ENCODE measurements at regions not wholly inside any gene's neighbourhood (a gene's known extent, or its start where the extent isn't known, plus 50 kb on each side); places are given as distances from the start of the nearest gene placed in this dataset.
A peak's percentile ranks its signal among the peaks of the same experiment; 100 is the strongest.

DNA sequence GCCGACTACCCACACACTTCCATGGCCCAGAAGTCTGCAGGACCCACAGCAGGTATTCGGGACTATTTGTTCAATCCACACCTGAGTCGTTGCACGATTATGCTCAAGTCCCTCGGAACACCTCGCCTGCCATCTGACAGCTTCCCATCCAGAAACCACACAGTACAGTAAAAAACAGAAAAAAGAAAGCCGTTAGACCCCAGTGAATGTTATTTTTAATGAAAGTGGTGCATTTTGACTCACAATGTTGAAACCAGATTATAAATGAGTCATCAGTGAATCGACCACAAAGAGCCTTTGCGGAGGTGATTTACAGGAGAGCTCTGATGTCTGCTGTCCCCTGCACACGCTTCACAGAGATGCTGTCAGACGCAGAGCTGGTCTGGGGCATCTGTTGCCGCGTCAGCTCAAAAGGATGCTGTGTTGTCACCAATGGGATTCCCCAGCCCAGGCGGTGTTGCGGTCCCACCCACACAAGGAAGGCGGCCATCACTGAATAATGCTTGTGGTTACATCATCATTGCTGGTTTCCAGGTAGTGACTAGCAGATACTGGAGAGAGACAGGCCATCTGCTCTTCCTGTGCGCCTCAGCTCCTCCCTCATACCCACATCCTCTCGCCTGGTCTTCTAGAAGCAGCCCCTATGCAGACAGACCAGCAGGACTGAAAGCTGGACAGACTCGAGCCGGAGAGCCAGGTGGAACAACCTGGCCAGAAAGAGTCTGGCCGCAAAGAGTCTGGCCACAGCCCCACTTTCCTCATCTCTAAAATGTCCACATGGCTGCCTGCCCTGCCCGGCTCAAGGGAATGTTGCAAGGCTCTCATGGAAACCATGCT is 116.8 kb downstream of the TOMM20 start:
- peak; percentile 95 for DNase-seq (ENCODE audit: low read depth)

DNA sequence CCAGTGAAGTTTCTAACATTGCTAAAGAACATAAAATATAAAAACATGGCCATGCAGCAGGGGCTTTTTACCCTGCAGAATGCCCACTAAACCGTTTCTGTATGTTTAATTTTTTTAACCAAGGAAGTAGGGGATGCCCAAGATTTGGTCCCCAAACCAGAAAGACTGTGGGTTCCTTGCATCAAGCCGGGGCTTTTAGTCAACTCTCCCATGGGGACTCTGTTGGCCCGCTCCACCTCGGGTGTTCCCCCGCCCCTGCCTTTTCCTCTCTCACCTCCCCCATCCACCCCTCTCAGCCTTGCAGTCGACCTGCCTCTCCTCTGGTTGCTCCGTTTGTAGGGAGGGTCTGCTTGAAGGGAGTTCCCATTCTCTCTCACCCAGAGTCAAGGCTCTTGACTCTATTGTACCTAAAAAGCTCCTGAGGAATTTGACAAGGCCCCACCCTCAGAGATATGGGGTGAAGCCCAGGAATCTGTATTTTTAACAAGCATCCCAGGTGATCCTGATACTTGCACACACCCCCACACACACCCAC is 117.5 kb downstream of the TOMM20 start:
- peak; percentile 65 for DNase-seq (ENCODE audit: low read depth)

DNA sequence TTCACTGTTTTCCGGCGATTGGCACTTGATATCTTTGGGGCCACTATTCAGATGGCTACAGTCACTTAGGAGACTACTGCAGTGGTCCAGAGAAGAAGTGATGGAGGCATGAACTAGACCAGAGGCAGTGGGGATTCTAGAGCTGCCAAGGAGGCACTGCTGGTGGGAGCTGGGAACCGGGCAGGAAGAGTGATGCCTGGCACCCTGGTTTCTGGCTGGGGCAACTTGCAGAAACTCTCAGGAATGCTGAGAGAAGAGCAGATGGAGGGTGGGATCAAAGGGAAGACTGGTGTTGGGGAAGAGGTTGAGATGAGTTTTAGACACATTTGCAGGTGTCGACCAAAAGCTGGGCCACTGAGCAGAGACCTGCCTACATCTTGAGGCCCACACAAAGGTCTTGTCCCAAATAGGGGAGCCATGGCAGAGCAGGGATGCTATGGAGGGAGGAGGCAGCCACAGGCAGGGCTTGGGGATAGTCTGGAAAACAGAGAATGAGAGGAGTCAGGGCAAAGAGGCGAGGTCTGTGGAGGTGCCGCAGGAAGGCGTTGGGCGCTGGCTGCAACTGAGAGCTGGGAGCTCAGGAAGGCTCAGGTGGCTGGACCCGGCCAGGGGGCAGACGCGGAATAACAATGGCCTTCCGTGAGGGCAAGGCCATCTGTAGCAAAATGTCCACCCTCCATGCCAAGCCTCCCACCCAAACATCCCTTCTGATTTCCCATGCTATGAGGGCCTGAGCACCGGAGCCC is 118.9 kb downstream of the TOMM20 start:
- no peak for DNase-seq (ENCODE audit: low read depth)

DNA sequence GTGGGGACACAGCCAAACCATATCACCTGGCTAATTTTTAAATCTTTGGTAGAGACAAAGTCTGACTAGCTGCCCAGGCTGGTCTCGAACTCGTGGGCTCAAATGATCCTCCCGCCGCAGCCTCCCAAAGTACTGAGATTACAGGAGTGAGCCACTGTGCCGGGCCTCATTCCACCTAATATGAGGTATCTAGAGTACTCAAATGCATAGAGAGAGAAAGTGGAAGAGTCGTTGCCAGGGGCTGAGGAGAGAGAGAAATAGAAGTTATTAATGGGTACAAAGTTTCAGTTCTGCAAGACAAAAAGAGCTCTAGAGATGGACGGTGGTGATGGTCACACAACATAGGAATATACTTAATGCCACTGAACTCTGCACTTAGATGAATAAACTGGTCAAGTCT is 119.6 kb downstream of the TOMM20 start:
- DNase-seq (ENCODE audit: low read depth) = no peak

DNA sequence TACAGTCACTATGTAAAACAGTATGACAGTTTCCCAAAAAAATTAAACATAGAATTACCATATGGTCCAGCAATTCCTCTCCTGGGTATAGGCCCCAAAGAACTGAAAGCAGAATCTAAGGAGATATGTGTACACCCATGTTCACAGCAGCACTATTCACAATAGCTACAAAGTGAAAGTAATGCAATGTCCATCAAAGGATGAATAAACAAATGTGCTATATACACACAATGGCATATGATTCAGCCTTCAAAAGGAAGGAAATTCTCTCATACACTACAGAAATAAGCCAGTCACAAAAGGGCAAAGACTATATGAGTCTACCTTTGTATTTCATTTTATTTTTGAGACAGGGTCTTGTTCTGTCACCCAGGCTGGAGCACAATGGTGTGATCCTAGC is 120.4 kb downstream of the TOMM20 start:
- no peak for DNase-seq (ENCODE audit: low read depth)

DNA sequence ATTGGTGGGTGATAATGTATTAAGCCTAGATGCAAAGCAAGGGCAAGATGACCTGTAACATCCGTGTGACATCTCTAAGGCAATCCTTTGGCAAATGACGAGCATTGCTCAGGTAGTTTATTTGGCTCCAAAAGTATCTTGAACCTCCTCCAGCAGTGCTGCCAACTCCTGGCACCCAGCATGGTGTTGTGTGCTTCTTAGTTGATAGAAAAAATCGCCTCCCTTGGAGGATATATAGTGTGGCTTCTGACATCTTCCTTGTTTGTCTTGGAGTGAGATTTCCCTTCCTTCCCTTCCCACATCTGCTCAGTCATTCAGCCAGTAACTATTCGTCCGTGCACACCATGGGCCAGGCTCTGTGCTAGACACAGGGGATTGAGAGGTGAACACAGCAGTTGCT is 121.8 kb downstream of the TOMM20 start:
- DNase-seq (ENCODE audit: low read depth) = no peak

DNA sequence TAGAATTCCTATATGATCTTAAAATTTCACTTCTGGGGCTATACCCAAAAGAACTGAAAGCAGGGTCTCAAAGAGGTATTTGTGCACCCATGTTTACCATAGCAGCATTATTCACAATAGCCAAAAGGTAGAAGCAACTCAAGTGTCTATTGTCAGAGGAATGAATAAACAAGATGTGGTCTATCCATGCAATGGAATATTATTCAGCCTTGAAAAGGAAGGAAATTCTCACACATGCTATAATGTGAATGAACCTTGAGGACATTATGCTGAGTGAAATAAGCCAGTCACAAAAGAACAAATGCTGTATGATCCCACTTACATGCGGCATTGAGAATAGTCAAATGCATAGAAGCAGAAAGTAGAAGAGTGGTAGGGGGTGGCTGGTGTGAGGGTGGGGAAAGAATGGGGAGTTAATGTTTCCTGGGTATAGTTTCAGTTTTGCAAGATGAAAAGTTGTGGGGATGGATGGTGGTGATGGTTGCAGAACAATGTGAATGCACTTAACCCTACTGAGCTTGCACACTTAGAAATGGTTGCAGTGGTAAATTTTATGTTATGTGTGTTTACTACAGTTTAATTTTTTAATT is 122.4 kb downstream of the TOMM20 start:
- DNase-seq (ENCODE audit: low read depth) = no peak

DNA sequence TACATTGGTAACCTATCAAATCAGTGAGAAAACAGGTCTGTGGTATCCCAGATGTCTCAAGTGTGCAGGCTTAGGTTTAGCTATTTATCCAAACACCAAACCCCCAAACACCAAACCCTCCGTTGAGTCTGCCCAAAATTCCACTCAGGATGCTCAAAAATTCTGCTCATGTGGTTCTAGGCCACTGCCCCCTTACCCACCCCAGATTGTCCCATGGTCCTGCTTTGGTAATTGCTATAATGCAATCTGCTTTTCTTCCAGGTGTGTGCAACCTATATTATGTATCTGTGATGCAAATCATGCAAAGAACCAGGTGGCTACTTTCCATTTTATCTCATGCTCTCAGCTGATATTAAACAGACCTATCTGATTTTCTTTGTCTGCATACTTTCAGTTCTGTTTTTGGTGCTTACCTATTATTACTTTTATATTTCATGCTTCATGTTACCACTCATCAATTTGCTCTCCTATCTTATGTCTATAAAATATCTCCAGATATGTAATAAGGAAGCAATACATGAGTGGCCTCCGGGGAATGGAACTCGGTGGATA is 123.7 kb downstream of the TOMM20 start:
- DNase-seq (ENCODE audit: low read depth) = no peak

DNA sequence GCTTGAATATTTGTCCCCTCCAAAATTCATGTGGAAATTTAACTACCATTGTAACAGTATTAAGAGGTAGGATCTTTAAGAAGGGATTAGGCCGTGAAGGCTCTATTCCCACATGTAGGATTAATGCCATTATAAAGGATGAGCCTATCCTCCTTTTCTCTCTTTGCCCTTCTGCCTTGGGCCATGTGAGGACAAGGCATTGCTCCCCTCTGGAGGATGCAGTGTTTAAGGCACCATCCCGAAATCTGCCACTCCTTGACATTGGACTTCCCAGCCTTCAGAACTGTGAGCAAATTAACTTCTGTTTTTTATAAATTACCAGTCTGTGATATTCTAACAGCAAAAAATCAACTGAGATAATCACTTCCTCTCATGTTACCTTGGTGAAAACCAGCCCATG is 124.4 kb downstream of the TOMM20 start:
- no peak for DNase-seq (ENCODE audit: low read depth)

DNA sequence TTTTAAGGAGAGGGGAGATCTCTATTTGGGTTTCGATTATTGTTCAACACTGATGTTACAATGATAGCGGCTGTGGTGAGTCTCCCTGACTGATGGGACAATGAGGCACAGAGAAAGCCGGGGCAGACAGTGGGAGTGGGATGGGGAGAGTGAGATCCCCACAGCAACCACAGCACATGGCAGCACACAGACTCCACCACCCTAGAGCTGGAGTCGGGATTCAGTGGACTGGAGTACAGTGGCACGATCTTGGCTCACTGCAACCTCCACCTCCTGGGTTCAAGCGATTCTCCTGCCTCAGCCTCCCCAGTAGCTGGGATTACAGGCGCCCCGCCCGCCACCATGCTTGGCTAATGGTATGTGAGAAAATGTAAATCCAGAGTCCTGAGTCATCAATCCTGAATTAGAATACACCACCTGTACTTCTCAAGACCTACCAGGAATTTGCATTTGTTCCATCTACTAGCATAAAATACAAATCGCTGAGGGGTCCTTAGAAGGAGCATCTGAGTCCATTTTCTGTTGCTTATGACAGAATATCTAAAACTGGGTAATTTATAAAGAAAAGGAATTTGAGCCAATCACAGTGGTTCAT is 125.8 kb downstream of the TOMM20 start:
- DNase-seq (ENCODE audit: low read depth) = no peak

DNA sequence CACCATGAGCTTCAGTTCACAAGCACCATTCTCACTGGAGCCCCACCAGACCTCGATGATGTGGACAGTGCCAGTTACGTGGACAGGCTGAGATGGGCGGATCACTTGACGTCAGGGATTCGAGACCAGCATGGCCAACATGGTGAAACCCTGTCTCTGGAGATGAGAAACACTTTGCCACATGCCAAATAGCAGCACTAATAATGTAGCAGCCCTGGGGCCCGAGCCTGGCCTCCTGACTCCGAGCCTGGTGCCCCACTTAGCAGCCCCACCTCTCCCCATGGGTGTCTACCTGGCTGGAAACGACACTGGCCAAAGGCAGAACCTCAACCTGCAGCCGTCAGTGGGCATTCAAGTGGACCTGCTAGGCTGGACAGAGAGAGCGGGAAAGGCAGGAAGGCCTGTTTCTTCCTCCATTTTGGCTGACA is 129.1 kb downstream of the TOMM20 start:
- DNase-seq (ENCODE audit: low read depth) = no peak

DNA sequence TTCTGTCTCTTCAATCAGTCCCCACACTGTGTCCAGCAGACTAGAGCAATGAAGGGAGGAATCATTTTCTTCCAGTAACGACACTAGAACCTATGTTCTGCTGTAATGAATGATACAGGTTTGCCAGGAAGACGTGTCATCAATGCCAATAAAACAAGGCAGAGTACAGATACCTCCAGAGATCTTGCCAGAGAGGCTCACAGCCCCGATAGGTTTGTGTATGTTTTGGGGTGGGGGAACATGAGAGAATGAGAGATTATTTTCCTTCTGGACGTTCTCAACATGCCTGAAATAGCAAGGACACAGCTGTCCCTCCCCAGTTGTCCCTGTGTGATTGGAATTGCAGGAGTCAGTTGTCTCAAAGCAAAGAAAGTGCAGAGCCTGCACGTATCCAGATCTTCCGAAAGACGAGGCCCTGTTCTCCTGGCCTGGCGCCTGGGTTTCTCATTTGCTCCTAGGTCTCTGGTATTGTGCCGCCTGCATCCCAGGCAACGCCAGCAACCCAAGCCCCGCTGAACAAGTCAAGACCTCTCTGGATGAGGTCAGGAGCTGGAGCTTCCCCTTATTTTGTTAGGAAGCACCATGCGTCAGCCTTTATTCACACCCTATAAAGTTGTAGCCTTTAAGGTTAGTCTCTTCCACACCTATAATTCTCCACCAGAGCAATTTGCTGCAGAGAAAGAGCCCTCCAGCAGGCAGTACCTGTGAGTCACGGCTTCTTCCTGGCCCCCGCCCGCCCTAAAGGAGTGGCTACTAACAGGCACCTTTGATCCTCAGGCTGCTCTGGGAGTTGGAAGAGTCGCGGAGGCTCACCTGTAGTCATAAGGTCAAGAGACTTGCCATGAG is 130.5 kb downstream of the TOMM20 start:
- DNase-seq (ENCODE audit: low read depth) = no peak

DNA sequence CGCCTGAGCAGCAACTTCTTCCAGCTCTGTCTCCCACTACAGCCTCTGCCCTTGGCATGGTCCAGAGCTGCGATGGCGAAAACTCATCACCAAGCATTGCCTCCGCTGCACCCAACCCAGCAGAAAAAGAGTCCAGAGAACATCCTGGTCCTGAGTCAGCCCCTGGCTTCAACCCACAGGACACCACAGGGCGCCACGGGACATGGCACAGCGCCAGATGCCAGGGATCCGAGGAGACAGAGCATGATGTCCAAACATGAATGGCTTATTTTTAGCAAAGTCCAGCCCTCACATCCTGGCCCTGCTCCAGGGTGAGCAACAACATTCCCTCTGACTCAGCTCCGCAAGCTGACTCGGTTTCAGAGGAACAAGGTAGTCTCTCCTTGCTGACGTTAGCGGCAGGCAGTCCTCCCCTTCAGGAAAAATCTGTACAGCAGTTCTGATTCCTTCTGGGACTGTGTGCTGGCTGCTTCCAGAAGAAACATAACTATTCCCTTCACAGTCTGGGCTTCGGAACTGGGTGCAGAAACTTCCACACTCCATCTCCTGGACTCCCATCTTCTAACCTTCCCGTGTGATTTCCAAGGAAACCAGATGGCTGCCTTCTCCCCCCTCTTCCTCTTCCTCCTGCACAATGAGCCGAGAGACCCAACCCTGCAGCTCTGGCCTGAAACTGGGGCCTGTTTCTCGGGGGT is 131.3 kb downstream of the TOMM20 start:
- DNase-seq (ENCODE audit: low read depth) = no peak

DNA sequence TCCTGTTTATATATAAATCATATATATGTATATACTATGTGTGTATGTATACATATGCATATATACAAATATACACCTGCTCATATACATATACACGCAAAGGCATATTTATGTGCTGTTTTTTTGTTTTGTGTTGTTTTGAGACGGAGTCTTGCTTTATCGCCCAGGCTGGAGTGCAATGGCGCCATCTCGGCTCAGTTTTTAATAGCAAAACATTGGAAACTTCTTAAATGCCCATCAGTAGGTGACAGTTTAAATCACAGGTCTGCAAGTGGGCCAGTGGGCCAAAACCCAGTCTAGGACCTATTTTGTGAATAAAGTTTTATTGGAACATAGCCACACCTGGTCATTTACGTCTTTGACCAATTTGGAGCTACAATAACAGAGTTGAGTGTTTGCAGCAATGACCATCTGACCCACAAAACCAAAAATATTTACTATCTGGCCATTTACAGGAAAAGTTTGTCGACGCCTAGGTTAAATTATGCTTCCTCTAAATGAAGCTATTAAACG is 132.3 kb downstream of the TOMM20 start:
- DNase-seq (ENCODE audit: low read depth) = no peak

DNA sequence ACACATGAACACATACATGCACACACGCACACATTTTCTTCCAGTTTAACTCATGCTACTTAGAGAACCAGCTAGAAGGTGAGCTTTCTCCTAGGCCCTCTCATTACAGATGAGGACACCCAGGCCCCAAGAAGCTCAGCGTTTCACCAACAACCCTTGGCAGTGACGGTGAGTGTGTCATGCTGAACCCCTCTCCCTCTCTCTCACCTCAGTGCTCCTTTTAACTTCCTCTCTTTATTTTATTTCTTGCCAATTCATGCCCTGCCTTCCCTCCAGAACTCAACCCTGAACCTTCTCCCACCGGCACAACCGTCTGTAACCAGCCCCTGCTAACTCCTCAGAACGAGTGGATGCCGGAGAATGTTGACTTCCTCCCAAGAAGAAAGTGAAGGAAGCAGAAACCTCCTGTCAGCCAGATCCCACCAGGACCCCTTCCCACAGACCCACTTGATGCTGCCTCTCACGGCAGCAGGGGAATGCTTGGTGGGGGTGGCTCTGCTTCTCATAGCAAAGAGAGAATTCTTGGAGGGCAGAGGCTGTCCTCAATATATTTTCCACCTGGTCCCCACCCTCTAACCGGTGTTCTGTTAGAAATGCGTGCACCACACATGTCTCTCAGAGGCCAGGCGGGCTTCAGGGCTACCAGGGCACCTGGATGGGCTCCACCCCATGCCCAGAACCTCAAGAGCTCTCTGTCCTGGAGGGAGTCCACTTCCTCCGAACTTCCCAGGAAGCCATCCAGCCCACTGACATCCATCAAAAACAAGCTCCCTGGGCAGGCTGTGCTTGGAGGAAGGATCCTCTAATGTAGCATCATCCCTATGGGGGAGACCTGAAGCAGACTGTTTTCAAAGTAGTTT is 134.0 kb downstream of the TOMM20 start:
- no peak for DNase-seq (ENCODE audit: low read depth)

DNA sequence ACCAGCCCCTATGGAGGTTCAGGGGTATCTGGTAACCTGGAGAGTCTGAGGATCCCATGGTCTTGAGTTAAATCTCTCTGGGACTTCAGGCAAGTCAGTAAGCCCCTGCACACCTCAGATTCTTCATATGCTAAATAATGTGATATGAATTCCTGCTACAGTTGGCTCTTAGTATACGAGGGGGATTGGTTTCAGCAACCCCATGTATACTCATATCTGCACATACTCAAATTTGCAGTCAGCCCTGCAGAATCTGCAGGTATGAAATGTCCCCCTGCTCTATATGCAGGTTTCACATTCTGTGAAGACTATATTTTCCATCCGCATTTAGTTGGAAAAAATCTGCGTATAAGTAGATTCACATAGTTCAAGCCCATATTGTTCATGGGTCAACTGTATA is 136.6 kb downstream of the TOMM20 start:
- DNase-seq (ENCODE audit: low read depth) = no peak

DNA sequence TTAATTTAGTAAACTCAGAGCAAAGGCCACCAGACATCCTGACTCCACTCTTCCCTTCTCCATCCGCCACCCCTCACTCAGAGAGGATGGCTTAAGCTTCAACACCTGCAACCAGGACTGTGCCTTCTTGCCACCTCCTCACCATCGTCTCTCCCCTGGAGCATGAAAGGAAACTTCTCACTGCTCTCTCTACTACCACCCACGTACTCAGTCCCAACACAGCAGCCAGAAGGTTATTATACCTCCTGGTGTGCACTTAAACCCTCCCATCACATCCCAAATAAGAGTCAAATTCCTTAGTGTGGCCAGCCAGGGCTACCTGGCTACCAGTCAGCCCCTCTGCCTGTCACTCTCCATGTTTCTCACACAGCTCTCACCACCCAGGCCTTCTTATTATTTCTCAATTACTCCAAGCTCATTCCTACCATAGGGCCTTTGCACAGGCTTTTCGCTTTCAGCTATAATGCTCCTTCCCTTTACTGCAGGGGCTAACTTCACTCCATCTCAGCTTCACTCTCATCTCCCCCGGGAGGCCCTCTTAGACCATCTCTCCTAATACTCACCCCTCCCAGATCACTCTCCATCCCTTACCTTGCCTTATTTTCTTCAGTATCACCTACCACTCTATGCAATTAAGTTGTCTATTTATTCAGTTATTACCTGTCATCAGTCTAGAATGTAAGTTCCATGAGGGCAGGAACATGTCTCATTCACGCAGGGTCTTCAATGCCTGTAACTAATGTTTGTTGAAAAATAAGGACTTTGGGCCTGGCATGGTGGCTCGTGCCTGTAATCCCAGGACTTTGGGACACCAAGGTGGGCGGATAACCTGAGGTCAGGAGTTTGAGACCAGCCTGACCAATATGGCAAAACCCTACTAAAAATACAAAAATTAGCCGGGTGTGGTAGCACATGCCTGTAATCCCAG is 137.5 kb downstream of the TOMM20 start:
- DNase-seq (ENCODE audit: low read depth) = no peak

DNA sequence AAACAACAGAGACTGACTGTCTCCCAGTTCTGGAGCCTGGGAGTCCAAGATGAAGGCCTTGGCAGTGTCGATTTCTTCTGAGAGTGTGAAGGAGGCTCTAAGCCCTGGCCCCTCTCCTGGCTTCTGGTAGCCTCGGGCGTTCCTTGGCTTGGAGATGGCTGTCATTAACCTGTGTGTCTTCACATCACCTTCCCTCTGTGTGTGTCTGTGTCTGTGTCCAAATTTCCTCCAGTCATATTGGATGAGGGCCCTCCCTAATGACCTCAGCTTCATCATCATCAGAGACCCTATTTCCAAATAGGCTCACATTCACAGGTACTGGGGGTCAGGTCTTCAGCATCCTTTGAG is 138.3 kb downstream of the TOMM20 start:
- no peak for DNase-seq (ENCODE audit: low read depth)

Measured in T-helper 22 cell (primary cell).